Neural cell (in vitro differentiated cells): ENCODE measurements at regions not wholly inside any gene's neighbourhood (a gene's known extent, or its start where the extent isn't known, plus 50 kb on each side); places are given as distances from the start of the nearest gene placed in this dataset.

Experiments used
- EP300 ChIP-seq: fragments of 450-650 bp; conservative IDR thresholded peaks from 2 replicates; pipeline ENCODE4 v1.6.1; 2014; ENCODE audit warnings: antibody characterized with exemption, mild to moderate bottlenecking, moderate library complexity; ENCODE audit not compliant: poor library complexity, severe bottlenecking
- EZH2 ChIP-seq: fragments of 200-600, 300-800 bp; shearing (Covaris generic), sonication (generic); IDR thresholded peaks from 2 replicates; pipeline ENCODE4 v1.6.1; 2014; ENCODE audit warnings: antibody characterized with exemption, low read length, borderline replicate concordance, mild to moderate bottlenecking; ENCODE audit not compliant: insufficient read depth, poor library complexity, severe bottlenecking
- POLR2AphosphoS5 ChIP-seq: IDR thresholded peaks from 2 replicates; pipeline ENCODE4 v1.6.1; 2012
- SMC3 ChIP-seq: fragments of 450-650 bp; conservative IDR thresholded peaks from 2 replicates; pipeline ENCODE4 v1.6.1; 2014; ENCODE audit warnings: antibody characterized with exemption, mild to moderate bottlenecking, moderate library complexity; ENCODE audit not compliant: poor library complexity
- TF ChIP-seq, protein P1 (sequence below): fragments of 450-650 bp; IDR thresholded peaks from 2 replicates; pipeline ENCODE4 v1.5.1; 2014; ENCODE audit warnings: antibody characterized with exemption, mild to moderate bottlenecking, moderate library complexity; ENCODE audit not compliant: poor library complexity, severe bottlenecking

DNA sequence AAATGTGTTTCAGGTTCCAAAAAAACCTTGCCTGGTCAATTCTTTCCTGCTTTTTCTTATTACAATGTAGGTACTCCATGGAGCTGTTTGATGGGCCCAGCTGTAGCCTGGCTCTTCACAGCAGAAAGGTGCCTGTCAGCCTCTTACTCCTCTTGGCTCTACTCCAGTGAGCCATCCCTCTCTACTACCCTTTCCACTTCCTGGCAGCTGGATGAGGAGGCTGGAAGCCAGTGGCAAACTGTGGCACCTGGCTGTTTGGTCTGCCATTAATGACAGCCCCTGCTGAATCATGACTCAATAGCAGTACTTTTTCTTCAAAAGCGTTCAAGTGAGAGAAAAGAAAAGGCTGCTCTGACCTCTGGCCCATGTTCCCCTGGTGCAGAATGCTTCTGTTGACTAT, 618.1 kb downstream of the PYDC2 start:
- TF ChIP-seq, protein P1, sequence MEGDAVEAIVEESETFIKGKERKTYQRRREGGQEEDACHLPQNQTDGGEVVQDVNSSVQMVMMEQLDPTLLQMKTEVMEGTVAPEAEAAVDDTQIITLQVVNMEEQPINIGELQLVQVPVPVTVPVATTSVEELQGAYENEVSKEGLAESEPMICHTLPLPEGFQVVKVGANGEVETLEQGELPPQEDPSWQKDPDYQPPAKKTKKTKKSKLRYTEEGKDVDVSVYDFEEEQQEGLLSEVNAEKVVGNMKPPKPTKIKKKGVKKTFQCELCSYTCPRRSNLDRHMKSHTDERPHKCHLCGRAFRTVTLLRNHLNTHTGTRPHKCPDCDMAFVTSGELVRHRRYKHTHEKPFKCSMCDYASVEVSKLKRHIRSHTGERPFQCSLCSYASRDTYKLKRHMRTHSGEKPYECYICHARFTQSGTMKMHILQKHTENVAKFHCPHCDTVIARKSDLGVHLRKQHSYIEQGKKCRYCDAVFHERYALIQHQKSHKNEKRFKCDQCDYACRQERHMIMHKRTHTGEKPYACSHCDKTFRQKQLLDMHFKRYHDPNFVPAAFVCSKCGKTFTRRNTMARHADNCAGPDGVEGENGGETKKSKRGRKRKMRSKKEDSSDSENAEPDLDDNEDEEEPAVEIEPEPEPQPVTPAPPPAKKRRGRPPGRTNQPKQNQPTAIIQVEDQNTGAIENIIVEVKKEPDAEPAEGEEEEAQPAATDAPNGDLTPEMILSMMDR = no peak
- TF ChIP-seq POLR2AphosphoS5 (no peak), EZH2 (no peak), EP300 (no peak), SMC3 (no peak)
